SK-MEL-5 (cell line): ENCODE measurements at regions not wholly inside any gene's neighbourhood (a gene's known extent, or its start where the extent isn't known, plus 50 kb on each side); places are given as distances from the start of the nearest gene placed in this dataset.

ENCODE experiments used
- DNase-seq: peaks from one replicate; pipeline ENCODE4 v3.0.0-alpha.2; 2016; ENCODE audit warnings: low read depth, low spot score
- in situ Hi-C: cut with HindIII; loops from 2 replicates; pipeline ENCODE4 v1.10.0; 2016; ENCODE audit warnings: low sequenced_read_pairs, high pct_unique_total_duplicates, low pct_unique_long_range_greater_than_20kb

GRCh38 chr1:216814576-216815259 is 91.5 kb upstream of the ESRRG start:
- in situ Hi-C loops, result no loop called here
- no peak for DNase-seq

GRCh38 chr1:216812966-216813365 is 89.7 kb upstream of the ESRRG start:
- DNase-seq, result peak; percentile 19
- in situ Hi-C loops, result no loop called here

- in situ Hi-C loops, result no loop called here
- DNase-seq, result no peak
Observed at GRCh38 chr1:216809649-216810048, 86.4 kb upstream of the ESRRG start.

- no peak for DNase-seq
- in situ Hi-C loops, result no loop called here
Observed at GRCh38 chr1:216807696-216808095, 84.5 kb upstream of the ESRRG start.

GRCh38 chr1:216805953-216806352 is 82.7 kb upstream of the ESRRG start:
- no peak for DNase-seq
- in situ Hi-C loops, result no loop called here

GRCh38 chr1:216805233-216805632 is 82.0 kb upstream of the ESRRG start:
- in situ Hi-C loops, result no loop called here
- DNase-seq, result peak; percentile 2

GRCh38 chr1:216804111-216804510 is 80.9 kb upstream of the ESRRG start:
- DNase-seq, result no peak
- in situ Hi-C loops, result no loop called here

GRCh38 chr1:216794586-216794985 is 71.4 kb upstream of the ESRRG start:
- in situ Hi-C loops, result no loop called here
- DNase-seq, result peak; percentile 30

- no peak for DNase-seq
- in situ Hi-C loops, result no loop called here
Observed at GRCh38 chr1:216793973-216794372, 70.7 kb upstream of the ESRRG start.

- DNase-seq, result peak; percentile 62
- in situ Hi-C loops, result no loop called here
Observed at GRCh38 chr1:216793303-216793702, 70.1 kb upstream of the ESRRG start.

GRCh38 chr1:216788671-216789070 is 65.4 kb upstream of the ESRRG start:
- DNase-seq, result no peak
- in situ Hi-C loops, result no loop called here

- DNase-seq, result no peak
- in situ Hi-C loops, result no loop called here
Observed at GRCh38 chr1:216785737-216786136, 62.5 kb upstream of the ESRRG start.

GRCh38 chr1:216785221-216785620 is 62.0 kb upstream of the ESRRG start:
- DNase-seq, result no peak
- in situ Hi-C loops, result no loop called here

GRCh38 chr1:216779686-216780085 is 56.5 kb upstream of the ESRRG start:
- no peak for DNase-seq
- in situ Hi-C loops, result no loop called here

- in situ Hi-C loops, result no loop called here
- DNase-seq, result no peak
Observed at GRCh38 chr1:216778737-216779136, 55.5 kb upstream of the ESRRG start.

GRCh38 chr1:216777148-216777547 is 53.9 kb upstream of the ESRRG start:
- in situ Hi-C loops, result no loop called here
- DNase-seq, result no peak
